ENCODE measurements at regions not wholly inside any gene's neighbourhood (a gene's known extent, or its start where the extent isn't known, plus 50 kb on each side); places are given as distances from the start of the nearest gene placed in this dataset.

DNA sequence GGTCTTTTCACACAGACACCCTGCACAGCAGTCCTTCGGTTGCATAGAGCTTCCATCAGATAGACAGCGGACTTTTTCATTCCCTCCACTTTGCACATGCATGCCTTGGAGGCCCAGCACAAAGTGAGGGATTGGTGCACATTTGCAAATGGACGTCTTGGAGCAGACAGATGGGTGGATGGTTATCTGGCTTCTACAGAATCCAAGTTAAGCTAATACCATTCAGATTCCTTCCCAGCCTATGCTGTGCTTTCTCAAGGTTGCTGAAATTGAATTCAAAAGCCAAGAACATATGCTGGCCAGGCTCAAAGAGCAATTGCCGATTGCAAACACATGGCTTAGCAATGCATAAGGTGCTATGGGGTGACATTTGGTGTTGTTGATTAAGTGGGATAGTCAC is 186.4 kb downstream of the VAPA start:
- no peak for TF ChIP-seq EZH2 (IDR thresholded peaks at IDR 0.05; ENCODE audit: insufficient read depth, poor library complexity, severe bottlenecking)
- no peak for TF ChIP-seq EZH2phosphoT487 (IDR thresholded peaks at IDR 0.05; ENCODE audit: insufficient read depth, low read depth)

All from GM23248 (cell line).